GM23338 (cell line): ENCODE measurements at regions not wholly inside any gene's neighbourhood (a gene's known extent, or its start where the extent isn't known, plus 50 kb on each side); places are given as distances from the start of the nearest gene placed in this dataset.

Source experiments
- CTCF ChIP-seq, 2 experiments: fragments of 200-600 bp in 1 of 2; sonication (generic) in 1 of 2; conservative IDR thresholded peaks; 2 replicates each; pipeline versions ENCODE4 v1.5.1 to v1.6.1; 2016 to 2017; ENCODE audit warnings: antibody characterized with exemption in 2 of 2, low read depth in 2 of 2, mild to moderate bottlenecking in 2 of 2, moderate library complexity in 1 of 2
- JUNB ChIP-seq: IDR thresholded peaks from one replicate; pipeline ENCODE4 v1.6.1; 2016; ENCODE audit warnings: antibody characterized with exemption; ENCODE audit not compliant: unreplicated experiment
- POLR2AphosphoS5 ChIP-seq: IDR thresholded peaks from 2 replicates; pipeline ENCODE4 v1.6.1; 2016; ENCODE audit warnings: antibody characterized with exemption, low read depth
- REST ChIP-seq: IDR thresholded peaks from one replicate; pipeline ENCODE4 v1.6.1; 2018; ENCODE audit warnings: antibody characterized with exemption; ENCODE audit not compliant: unreplicated experiment

GRCh38 chr4:26110493-26110892 is 196.5 kb downstream of the SMIM20 start:
- TF ChIP-seq CTCF (conservative IDR thresholded peaks at IDR 0.05; ENCODE audit: low read depth in 2 of 2) (no peak), REST (no peak), POLR2AphosphoS5 (no peak), JUNB (no peak)
